ENCODE measurements at regions not wholly inside any gene's neighbourhood (a gene's known extent, or its start where the extent isn't known, plus 50 kb on each side); places are given as distances from the start of the nearest gene placed in this dataset.

DNA sequence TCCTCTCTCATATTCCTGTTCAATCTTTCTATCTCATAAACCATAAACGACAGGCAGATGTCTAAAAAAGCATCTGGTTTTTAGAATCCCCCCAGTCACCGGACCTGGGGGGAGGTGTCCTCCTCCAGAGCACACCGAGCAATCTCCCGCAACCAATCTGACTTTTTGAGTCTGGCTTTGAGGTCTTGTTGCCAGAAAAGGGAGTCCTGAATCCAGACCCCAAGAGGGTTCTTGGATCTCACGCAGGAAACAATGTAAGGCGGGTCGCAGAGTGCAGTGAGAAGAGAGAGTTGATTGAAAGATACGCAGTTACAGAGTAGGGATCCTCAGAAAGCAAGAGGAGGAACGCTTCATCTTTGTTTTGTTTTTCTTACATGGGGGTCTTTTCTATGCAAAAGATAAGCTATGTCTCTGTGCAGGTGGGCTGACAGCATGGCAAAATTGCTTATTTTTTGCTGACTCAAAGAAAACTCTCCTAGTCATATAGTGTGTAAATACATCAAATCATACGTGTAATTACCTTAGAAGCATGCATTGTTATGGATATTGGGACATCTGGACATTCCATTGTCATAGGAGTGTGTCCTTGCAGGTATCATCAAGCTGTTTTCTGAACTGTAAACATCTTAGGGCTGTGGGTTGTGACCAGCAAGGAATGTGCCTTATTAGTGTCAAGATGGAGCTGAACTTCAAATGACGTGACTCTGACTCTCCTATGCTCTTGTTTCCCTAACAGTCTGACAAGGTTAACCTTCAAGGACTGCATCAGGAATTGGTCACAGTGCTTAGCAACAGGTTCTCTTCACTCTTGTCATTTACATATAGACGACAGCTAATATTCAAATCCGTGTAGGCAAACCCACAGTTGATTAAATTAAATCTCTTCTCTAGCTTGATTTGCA, 159.3 kb upstream of the DAPK1 start:
- DNase-seq, result no peak

DNA sequence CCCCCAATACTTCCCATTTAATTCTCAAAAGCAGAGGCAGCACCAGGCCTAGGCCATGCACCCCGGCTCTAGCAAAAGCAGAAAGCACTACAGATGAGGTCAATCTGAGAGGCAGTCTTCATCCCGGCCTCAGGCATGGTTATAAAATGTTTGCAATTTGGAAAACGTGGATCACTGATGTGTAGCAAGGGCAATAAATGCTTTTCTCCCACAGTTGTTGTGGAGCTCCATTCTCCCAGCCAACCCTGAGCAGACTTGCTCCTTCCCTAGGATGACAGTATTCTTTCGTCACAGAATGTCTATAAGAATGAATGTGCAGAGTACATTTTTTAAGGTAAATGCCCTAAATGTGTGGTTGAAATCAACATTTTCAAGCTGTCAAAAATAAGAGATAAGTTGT, 157.3 kb upstream of the DAPK1 start:
- DNase-seq, result no peak

DNA sequence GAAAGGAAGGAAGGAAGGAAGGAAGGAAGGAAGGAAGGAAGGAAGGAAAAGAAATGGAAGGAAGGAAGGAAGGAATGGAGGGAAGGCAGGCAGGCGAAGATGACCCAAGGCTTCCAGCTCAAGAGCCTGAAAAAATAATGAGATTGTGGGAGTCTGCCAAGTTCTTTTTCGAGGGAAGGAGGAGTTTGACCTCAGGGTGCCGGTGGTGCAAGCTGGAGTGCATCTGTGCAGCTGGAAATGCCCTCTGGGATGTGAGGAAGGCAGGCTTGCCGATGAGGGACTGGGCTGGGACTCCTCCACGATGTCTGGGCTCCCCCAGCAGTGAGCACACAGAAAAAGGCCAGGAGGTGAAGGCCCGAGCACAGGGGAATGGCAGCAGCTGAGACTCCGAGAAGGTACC, 154.9 kb upstream of the DAPK1 start:
- DNase-seq, result peak; percentile 34

DNA sequence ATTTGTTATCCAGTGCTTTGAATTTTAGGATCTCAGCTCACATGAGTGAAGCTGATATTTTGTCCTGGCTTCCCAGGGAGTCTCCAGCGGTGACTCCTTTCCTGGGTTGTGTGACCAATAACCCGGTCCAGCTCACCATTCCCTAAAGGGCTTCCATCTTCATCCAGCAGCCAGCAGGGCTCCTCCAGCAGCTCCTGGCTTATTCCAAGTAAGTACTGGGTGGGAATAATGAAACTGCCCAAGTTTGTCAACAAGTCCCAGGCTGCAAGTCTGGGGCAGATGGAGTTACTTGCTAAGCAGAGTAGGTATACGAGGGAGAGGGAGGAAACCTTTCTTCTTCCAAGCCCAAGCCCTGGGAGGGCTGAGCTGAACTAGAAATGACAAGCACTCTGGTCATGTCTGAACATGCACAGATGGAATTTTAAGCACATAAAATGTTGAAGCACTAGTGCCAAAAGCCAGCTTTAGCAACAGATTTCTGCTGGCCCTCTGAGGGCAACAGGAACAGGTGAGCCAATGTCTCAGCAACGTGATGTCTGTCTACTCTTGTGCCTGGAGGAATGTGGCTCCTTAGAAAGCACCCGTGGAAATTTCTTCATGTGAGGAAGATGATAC, 153.7 kb upstream of the DAPK1 start:
- DNase-seq, result peak; percentile 30

DNA sequence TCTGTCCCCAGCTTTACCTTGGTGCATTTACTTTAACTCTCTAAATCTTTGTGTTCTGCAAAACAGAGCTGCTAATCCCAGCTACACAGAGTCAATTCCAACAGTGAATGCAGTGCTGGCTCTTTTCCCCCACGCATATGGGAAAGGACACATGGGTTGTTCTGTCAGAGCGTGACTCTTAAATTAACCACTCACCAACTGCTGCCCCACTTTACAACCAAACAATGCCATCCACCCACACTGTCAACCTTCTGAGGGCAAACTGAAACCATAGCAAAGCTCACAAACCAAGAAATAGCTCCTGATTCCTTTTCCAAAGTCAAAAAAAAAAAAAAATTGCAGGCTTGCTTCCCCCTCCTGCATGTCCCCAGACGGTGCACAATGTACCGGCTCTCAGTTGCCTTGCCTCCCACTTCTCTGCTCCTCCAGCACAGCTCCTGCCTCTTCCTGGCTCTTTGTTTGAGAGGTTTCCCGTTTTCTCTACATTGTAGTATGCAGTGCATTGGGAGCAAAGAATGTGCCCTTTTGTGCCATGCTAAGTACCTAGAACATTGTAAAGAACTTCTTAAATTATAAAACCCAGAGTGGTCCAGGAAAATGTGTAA, 151.5 kb upstream of the DAPK1 start:
- no peak for DNase-seq

DNA sequence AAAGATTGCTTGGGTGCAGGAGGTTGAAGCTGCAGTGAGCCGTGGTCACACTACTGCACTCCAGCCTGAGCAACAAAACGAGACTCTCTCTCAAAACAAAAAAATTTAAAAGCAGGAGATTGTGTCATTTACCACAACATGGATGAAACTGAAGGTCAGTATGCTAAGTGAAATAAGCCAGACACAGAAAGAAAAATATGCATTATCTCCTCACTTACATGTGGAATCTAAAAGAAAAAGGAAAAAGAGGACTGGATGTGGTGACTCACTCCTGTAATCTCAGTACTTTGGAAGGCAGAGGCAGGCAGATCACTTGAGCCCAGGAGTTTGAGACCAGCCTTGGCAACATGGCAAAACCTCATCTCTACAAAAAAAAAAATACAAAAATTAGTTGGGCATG, 146.8 kb upstream of the DAPK1 start:
- DNase-seq, result peak; percentile 62

DNA sequence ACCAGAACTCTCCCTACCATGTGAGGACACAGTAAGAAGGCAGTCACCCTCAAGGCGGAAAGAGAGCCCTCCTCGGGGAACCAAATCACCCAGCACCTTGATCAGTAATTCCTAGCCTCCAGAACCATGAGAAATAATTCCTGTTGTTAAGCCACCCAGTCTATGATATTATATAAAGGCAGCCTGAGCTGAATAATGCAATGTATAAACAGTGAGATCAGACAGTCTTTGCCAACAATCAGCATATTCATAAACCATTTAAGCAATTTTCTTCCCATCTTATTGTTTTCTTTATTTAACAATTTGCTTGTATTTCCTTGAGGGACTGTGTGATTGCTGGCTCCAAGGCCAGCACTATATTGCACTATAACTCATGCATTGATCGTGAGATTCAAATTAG, 144.4 kb upstream of the DAPK1 start:
- DNase-seq, result no peak

DNA sequence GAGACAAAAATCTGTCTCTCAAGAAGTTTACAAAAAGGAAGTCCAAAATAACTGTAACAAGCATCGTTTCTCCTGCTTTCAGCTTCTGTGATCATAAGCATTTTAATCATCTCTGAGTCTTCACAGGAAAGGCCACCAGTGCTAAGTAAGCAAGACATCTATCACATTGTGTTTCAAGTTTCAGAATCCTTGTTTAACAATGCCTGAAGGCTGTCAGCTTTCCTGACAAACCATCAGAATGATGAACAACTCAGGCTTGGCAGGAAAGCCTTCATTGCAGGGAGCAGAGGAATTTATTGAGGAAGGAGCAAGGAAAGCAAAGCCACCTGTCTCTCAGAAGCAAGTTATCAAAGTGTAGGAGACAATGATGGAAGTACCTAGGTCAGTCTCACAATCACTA, 143.5 kb upstream of the DAPK1 start:
- DNase-seq, result no peak

DNA sequence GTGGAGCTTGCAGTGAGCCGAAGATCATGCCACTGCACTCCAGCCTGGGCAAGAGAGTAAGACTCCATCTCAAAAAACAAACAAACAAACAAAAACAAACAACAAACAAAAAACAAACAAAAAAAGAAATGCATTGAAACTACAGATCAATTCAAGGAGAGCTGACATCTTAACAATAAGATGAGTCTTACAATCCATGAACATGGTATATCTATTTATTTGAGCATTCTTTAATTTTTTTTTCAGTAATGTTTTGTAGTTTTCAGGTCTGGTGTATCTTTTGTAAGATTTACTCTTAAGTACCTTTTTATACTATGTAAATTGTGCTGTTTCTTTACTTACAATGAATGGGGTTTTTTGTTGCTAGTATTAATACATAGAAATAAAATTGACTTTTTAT, 140.1 kb upstream of the DAPK1 start:
- DNase-seq, result no peak

DNA sequence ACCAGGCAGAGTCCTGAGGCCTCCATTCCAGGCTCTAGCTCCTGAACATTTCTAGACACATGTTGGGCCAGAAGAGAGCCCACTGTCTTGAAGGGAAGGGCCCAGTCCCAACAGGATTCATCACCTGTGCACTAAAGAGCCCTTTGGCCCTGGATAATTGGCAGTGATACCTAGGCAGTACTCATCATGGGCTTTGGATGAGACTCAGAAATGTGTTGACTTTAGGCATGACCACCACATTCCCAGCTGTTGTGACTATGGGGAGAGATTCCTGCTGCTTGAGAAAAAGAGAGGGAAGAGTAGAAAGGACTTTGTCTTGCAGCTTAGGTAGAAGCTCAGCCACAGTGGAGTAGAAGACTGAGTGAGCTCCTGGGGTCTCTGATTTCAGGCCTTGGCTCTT, 138.4 kb upstream of the DAPK1 start:
- no peak for DNase-seq

DNA sequence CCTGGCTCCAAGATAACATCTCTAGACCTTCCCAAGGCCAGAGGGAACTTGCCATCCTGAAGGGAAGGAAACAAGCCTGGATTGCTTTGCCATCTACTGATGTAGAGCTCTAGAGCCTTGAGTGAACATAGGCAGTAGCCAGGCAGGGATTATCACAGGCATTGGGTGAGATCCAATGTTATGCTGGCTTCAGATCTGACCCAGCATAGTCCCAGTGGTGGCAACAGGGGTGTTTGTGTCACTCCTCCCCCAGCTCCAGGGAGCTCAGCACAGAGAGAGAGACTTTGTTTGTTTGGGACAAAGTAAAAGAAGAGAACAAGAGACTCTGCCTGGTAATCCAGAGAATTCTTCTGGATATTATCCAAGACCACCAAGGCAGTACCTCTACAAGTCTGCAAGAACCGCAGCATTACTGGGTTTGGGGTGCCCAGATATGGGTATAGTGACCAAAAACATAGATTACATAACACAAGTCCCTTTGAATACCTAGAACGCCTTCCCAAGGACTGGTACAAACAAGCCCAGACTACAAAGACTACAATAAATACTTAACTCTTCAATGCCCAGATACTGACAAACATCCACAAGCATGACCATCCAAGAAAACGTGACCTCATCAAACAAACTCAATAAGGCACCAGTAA, 137.6 kb upstream of the DAPK1 start:
- DNase-seq, result no peak

DNA sequence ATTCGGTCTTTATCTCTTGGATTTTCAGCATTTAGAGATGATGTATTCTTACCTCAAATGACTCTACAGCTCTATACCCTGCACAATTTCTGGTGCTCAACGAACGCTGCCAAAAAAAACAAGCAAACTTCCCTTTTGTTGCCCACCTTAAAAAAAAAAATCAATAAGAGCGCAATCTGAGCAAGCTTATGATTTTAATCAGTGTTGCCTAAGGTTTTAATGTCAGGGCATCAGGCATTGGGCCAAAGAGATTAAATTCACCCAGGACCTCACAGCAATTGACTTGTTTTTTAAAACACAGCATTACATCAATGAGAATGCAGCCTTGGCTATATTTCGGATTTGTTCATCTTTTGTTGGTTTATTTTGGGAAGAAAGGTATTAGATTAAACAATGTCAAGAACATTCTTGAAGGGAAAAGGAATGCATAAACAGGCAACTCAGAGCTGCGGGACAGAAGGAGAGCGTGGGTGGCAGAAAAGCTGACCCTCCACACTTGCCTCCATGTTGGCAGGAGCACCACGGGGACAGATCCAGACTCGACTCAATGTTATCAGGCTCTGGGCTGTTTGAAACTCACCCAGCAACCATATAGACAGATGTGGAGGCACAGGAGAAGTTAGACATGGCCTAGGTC, 127.5 kb upstream of the DAPK1 start:
- no peak for DNase-seq

DNA sequence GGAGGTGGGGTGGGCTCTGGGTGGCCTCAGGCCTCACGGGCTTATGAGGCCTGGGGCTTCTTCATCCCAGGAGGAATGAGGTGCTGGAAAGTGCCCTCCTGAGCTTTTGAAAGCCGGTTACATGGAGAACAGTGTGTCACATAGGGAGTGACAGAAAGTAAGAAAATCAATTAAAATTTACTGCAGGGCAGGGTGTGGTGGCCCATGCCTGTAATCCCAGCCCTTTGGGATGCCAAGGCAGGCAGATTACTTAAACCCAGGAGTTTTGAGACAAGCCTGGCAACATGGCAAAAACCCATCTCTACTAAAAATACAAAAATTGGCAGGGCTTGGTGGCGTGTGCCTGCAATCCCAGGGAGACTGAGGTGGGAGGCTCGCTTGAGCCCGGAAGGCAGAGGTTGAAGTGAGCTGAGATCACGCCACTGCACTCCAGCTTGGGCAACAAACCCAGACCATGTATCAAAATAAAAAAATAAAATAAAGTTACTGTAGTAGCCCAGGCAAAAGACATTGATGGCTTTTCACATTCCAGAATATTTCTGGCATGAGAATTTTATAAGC, 125.8 kb upstream of the DAPK1 start:
- DNase-seq, result no peak

DNA sequence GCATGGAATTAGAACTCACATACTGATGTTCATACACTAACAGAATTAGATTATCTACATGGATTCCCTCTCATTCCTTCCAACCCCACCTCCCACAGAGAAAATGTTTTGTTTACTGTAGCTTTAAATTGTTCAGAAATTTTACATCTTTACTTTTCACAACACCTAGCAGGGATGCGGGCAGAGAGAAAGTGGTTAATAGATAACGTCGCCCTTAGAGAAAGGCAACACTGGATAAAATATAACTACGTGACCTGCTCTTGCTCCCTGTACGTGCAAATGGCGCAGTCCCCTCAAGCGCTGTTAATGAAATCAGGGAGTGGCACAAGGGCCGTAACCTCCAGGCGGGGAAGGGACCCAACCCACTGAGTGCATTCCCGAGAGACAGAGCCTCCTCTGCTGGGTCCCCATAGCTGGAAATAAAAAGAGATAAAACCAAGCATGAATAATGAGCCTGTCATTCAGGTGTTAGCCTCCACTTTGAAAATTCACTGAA, 125.3 kb upstream of the DAPK1 start:
- DNase-seq, result no peak

DNA sequence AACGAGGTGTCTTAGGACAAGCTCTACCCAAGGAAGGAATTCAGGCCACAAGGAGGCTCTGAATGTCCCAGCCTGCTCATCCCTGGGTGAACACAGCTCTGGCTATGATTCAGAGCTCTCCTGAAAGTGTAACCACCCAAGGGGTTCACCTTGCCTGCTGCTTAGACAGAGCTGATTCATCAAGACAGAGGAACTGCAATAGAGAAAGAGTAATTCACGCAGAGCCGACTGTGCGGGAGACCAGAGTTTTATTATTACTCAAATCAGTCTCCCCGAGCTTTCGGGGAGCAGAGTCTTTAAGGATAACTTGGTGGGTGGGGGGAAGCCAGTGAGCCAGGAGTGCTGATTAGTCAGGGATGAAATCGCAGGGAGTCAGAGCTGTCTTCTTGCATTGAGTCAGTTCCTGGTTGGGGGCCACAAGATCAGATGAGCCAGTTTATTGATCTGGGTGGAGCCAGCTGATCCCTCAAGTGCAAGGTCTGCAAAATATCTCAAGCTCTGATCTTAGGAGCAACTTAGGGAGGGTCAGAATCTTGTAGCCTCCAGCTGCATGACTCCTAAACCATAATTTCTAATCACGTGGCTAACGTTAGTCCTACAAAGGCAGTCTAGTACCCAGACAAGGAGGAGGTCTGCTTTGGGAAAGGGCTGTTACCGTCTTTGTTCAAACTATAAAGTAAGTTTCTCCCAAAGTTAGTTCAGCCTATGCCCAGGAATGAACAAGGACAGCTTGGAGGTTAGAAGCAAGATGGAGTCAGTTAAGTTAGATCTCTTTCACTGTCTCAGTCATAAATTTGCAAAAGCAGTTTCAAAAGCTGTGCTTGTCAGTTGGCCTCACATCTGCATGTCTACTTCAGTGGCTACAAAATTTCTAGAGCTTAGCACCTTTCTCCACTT, 123.4 kb upstream of the DAPK1 start:
- DNase-seq, result peak; percentile 46

DNA sequence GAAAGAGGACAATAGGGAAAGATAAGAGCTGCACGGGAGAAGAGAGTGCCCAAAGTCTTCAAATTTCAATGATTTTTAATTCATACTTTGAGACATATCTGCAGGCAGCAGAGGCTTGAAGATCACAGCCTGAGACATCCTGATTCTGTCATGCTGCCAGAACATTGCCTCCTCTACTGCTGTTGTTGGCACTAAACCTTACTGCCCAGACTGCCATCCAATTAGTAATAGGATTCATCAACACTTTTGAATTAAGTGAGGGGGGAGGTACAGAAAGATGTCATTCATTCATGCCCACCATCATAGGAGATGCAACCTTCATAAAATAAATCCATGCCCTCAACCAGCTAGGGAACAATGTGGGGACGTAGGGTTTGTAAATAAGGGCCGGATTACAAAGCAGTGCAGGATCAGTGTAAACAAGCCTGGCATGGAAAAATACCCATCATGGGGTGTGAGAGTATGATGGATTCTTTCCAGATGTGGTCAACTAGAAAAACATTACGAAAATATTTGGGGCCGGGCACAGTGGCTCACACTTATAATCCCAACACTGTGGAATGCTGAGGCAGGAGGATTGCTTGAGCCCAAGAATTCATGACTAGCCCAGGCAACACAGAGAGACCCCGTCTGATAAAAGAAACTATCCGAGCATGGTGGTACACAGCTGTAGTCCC, 122.1 kb upstream of the DAPK1 start:
- peak; percentile 49 for DNase-seq

DNA sequence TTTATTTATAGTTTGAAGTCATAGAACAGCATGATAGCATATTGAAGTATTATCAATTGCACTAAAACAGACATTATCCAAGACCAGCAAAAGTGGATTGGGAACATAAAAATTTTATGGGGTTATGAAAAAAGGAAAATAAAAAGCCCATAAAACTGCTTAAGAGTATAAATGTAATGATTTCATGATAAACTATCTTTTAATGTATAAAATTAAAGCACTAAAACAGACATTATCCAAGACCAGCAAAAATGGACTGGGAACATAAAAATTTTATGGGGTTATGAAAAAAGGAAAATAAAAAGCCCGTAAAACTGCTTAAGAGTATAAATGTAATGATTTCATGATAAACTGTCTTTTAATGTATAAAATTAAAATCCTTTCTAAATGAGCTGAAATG, 119.0 kb upstream of the DAPK1 start:
- DNase-seq, result no peak

DNA sequence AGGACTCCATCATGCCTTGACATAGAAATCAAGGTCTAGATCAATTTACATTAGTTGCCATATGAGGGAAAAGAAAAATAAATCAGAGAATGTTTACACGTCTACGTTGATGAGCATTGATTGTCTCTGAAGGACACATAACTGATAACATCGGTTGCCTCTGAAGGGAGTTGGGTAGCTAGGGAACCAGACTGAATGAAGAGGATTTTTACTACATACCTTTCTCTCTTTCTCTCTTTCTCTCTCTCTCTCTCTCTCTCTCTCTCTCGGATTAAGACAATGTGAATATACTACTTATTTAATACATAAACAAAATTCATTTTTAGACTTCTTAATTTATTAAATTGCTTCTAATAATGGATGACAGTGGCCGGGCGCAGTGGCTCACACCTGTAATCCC, 118.4 kb upstream of the DAPK1 start:
- no peak for DNase-seq

DNA sequence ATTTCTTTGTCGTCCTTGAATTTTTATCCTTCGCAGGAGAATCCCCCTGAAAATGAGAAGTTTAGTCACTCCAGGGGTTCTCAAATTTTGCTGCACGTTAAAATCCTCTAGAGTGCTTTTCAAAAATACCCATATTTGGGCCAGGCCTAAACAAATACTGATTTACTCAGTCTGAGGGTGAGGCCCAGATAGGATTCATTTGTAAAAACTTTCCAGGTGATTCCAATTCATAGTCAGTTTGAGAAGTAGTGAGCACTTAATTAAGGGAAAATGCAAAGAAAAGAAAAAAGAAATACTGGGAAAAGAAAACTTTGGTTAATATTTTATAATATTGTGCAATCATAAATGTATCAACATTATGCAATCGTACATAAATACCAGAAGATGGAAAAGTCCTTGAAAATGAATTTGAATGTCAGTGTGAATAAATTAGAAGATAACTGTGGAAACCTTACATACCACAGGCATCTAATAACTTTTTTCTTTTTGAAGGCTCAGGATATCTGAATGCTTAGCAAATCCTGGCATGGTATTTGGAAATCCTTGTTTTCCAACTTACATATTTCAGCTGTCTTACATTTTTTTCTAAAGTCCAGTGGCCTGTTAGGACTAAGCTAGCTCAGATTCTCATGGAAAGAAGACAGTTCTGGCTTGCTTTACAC, 116.5 kb upstream of the DAPK1 start:
- DNase-seq, result peak; percentile 92

DNA sequence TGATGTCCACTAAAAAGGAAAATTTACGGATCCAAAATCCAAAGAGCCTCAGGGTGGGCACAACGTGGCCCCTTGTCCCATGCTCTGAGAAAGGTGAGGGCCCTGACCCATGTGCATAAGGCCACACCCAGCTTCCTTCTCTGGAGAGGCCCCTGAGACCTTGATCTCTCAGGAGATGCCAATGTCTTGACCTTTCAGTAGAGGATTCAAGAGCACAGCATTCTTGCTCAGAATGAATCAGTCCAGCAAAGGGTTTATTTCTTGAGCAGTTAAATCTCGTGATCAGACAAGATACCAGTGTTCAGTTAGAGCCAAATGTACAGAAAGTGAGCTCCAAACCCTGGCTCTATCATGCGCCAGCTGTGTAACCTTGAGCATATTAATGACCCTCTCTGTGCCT, 115.9 kb upstream of the DAPK1 start:
- DNase-seq, result no peak
